GM06990 (cell line): ENCODE measurements at regions not wholly inside any gene's neighbourhood (a gene's known extent, or its start where the extent isn't known, plus 50 kb on each side); places are given as distances from the start of the nearest gene placed in this dataset.

Source experiments
- DNase-seq: peaks from one replicate; pipeline ENCODE4 v3.0.0-alpha.2; 2011; ENCODE audit not compliant: insufficient read length; ENCODE audit errors: extremely low read depth
- H3K27me3 ChIP-seq: replicated peaks from 2 replicates; pipeline ENCODE4 v1.6.0; 2011; ENCODE audit warnings: low read length; ENCODE audit not compliant: control insufficient read depth, insufficient read depth
- H3K36me3 ChIP-seq: 2 replicates; pipeline ENCODE4 v1.5.1; 2011; ENCODE audit warnings: low read length; ENCODE audit not compliant: control insufficient read depth, insufficient read depth
- H3K4me3 ChIP-seq: replicated peaks from 2 replicates; pipeline ENCODE4 v1.5.1; 2011; ENCODE audit warnings: low read depth, mild to moderate bottlenecking, control low read depth, low read length
- CTCF ChIP-seq: IDR thresholded peaks from 2 replicates; pipeline ENCODE4 v1.5.1; 2011; ENCODE audit warnings: low read length, control low read depth, mild to moderate bottlenecking, inconsistent platforms; ENCODE audit not compliant: insufficient read depth, poor library complexity, severe bottlenecking

- Histone ChIP-seq H3K36me3 (no peaks in the 10 kb centered on the region), H3K4me3 (no peak overlapping the region), H3K27me3 (peaks cover 2% of the 10 kb centered on the region; the same call in 1 of the 2 replicates)
- DNase-seq: no peak
- TF ChIP-seq CTCF: no peak
Measured at GRCh38 chr2:105150231-105150630, 91.3 kb upstream of the GPR45 start.

GRCh38 chr2:105154119-105154818 lies 87.3 kb upstream of the GPR45 start:
- Histone ChIP-seq H3K36me3 (no peaks in the 10 kb centered on the region), H3K27me3 (no peaks in the 10 kb centered on the region; the same call in 1 of the 2 replicates), H3K4me3 (no peak overlapping the region)
- TF ChIP-seq CTCF: no peak
- no peak for DNase-seq

- H3K36me3 ChIP-seq: no peaks in the 10 kb centered on the region
- no peak for DNase-seq
- no peak for TF ChIP-seq CTCF
- H3K27me3 ChIP-seq: no peaks in the 10 kb centered on the region; the same call in 1 of the 2 replicates
- H3K4me3 ChIP-seq: no peak overlapping the region
Measured at GRCh38 chr2:105156166-105156565, 85.4 kb upstream of the GPR45 start.

GRCh38 chr2:105158002-105158401 lies 83.5 kb upstream of the GPR45 start:
- TF ChIP-seq CTCF: no peak
- H3K4me3 ChIP-seq: no peak overlapping the region
- DNase-seq: no peak
- no peaks in the 10 kb centered on the region for H3K36me3 ChIP-seq
- H3K27me3 ChIP-seq: no peaks in the 10 kb centered on the region; the same call in 1 of the 2 replicates

GRCh38 chr2:105166688-105167087 lies 74.9 kb upstream of the GPR45 start:
- TF ChIP-seq CTCF: no peak

More at GRCh38 chr2:105166688-105167087, 74.9 kb upstream of the GPR45 start:
- Histone ChIP-seq H3K27me3 (no peaks in the 10 kb centered on the region; the same call in 1 of the 2 replicates), H3K4me3 (no peak overlapping the region), H3K36me3 (no peaks in the 10 kb centered on the region)
- no peak for DNase-seq
